Stimulated activated naive CD8-positive, alpha-beta T cell treated with anti-CD3 and anti-CD28 coated beads, Interleukin-15, amount 100 ng/mL, for 72 hours (primary cell): ENCODE measurements at regions not wholly inside any gene's neighbourhood (a gene's known extent, or its start where the extent isn't known, plus 50 kb on each side); places are given as distances from the start of the nearest gene placed in this dataset.
A peak's percentile ranks its signal among the peaks of the same experiment; 100 is the strongest.

ENCODE experiments used
- ATAC-seq: fragments of 150-1000 bp; cut with Tn5 transposase; 2 replicates; pipeline ENCODE4 v1.10.0; 2021; ENCODE audit warnings: mild to moderate bottlenecking, moderate library complexity
- DNase-seq, 2 donors: peaks; one replicate each; pipeline ENCODE4 v3.0.0; 2021 to 2022
- H3K27ac Mint-ChIP-seq, 2 donors: one replicate each; pipeline ENCODE4 v1.8.0; 2022; ENCODE audit warnings: mild to moderate bottlenecking in 2 of 2, mixed read lengths in 2 of 2, moderate library complexity in 2 of 2
- H3K27me3 Mint-ChIP-seq: one replicate; pipeline ENCODE4 v1.8.0; 2022; ENCODE audit warnings: mixed read lengths
- H3K4me1 Mint-ChIP-seq: one replicate; pipeline ENCODE4 v1.8.0; 2022; ENCODE audit warnings: mild to moderate bottlenecking, mixed read lengths
- H3K4me3 Mint-ChIP-seq, 2 donors: one replicate each; pipeline ENCODE4 v1.8.0; 2022; ENCODE audit warnings: mild to moderate bottlenecking in 2 of 2, mixed read lengths in 2 of 2, moderate library complexity in 1 of 2
- H3K9me3 Mint-ChIP-seq, 2 donors: one replicate each; pipeline ENCODE4 v1.8.0; 2022; ENCODE audit warnings: mixed read lengths in 2 of 2

DNA sequence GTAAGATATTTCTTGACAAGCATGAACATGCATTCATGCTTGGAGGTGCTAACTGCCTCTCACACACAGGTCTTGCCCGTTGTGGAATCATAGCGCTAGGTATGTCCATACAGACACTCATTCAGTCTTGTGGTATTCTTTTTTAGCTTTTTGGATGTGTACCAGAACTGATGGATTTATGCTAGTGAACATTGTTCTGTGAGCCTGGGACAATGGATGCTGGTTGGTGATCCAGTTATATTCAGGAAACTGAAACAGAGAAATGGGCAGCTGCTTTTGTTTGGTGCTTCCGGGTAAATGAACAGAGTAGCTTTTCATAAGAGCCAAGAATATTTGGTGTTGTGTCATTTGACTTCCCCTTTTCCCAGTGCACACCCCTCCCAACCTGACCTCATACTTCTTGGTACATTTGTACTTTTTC lies 78.9 kb upstream of the SLC4A4 start:
- Mint-ChIP-seq H3K27ac (no peak overlapping the region), H3K4me1 (peaks cover 8% of the 10 kb centered on the region), H3K27me3 (no peaks in the 10 kb centered on the region), H3K4me3 (no peak overlapping the region), H3K9me3 (no peaks in the 10 kb centered on the region)
- no peak for DNase-seq
- no peak for ATAC-seq

DNA sequence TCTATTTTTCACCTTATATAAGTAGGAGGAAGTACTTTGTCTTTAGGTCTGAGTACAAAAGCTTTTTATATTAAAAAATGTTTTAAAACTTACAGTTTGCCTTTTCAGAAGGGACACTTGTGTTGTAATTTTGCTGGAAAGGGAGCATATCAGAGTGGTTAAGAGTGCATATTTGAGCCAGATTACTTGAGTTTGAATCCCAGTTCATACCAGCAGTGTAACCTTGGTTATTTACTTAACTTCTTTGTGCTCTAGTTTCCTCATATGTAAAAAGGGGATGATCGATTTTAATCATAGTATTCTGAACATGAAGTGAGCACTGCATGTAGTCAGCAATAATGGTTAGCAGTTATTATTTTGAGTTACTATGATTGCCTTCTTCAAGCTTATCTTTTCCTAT lies 78.3 kb upstream of the SLC4A4 start:
- H3K27me3 Mint-ChIP-seq, result no peaks in the 10 kb centered on the region
- no peak overlapping the region for H3K4me3 Mint-ChIP-seq
- no peak overlapping the region for H3K27ac Mint-ChIP-seq
- DNase-seq (no peak), ATAC-seq (no peak)
- H3K9me3 Mint-ChIP-seq, result no peaks in the 10 kb centered on the region
- H3K4me1 Mint-ChIP-seq, result peaks cover 8% of the 10 kb centered on the region

DNA sequence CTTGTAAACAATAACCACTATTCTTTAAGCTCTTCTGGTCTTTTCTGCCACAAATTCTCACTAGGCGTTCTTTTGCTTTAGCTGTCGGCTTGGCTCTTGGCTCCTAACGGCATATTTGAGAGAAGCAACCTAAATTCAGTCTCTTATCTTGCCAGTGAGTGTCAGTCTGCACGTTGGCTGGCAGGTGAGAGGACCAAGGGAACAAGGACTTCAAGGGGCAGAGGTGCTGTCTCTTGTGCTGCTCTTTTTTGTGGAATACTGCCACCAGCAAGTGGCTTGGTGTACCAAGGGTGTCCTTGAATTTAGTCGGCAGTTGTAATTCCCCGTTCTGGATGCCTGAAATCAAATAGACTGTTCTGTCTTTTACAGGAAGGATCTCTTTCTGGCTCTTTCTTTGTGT lies 77.8 kb upstream of the SLC4A4 start:
- ATAC-seq (no peak), DNase-seq (no peak)
- no peak overlapping the region for H3K27ac Mint-ChIP-seq
- H3K4me3 Mint-ChIP-seq, result no peak overlapping the region
- peaks cover 8% of the 10 kb centered on the region for H3K4me1 Mint-ChIP-seq
- no peaks in the 10 kb centered on the region for H3K9me3 Mint-ChIP-seq
- H3K27me3 Mint-ChIP-seq, result no peaks in the 10 kb centered on the region

DNA sequence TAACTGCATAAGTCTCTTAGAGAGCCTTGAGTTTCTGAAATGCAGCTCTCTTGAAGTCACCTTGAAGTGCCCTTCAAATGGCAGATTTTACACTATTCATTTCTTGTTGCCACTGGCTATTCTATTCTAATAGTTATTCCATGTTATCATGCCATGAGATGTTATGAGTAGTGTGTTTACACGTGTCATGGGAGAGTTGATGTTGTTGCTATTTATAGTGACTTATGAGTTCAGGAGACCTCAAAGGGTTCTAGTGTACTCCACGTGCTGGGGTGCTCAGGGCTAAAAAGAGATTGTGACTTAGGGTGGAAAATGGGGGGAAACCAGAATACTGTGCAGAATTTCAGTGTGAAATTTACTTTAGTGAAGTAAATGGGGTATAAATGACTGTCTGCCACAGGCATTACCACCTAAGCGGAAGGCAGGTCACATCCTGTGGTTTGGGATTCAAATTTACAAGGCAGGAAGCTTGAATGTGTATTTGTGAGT lies 77.1 kb upstream of the SLC4A4 start:
- ATAC-seq (peak; percentile 76), DNase-seq (no peak)
- Mint-ChIP-seq H3K4me3 (no peak overlapping the region), H3K27me3 (no peaks in the 10 kb centered on the region), H3K4me1 (peaks cover 8% of the 10 kb centered on the region), H3K9me3 (no peaks in the 10 kb centered on the region), H3K27ac (no peak overlapping the region)

DNA sequence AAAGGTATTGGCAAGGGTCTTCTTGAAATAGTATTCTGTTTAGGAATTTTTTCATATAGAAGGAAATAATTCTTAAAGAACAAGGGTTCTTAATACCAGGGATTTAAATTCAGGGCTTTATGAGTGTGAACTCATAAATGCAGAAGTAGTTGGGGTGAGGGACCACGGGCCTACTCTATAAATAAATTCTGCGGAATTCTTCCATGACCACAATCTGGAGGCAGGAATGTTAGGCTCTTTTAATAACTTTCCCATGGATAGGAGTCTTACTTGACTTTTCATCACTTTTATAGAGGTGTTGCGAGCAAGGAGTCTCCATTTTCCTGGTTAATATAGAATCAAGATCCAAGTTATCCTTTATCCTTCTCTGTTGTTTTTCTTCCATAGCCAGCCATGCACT lies 76.7 kb upstream of the SLC4A4 start:
- Mint-ChIP-seq H3K9me3 (no peaks in the 10 kb centered on the region), H3K27ac (no peak overlapping the region)

DNA sequence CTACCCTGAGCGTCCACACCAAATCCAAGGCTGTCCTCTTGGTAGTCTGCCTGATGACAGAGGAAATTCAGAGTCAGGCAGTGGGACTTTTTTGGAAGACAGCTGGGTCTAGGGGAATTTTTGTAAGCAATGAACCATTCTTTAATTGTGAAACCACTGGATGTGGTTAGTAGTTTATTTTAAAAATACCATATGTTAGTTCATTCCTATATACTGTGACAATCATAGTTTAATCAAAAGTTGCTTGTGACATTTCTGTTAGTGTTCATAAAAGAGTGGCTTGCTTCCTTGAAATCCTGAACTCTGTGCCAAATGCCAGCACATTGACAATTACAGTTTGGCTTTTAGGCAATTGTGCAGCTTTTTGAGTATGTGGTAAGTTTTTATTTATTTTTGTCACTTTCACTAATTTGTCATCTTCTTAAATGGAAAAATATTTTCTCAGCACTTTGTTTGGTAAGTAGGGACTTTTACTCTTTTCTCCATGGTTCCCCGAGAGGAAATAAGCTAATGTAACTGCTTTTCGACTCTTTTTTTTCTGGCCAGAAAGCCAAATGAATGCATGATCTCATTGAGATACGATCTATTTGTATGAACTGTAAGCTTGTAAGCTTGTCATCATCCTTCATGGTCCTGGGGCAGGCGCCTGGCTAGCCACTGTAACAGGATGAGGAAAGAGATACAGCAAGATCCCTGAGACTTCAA lies 72.6 kb upstream of the SLC4A4 start:
- DNase-seq (no peak), ATAC-seq (no peak)
- Mint-ChIP-seq H3K4me3 (no peak overlapping the region), H3K9me3 (no peaks in the 10 kb centered on the region), H3K27me3 (no peaks in the 10 kb centered on the region), H3K27ac (no peak overlapping the region), H3K4me1 (peaks cover 8% of the 10 kb centered on the region)

More for the DNA sequence above, 76.7 kb upstream of the SLC4A4 start:
- ATAC-seq (no peak), DNase-seq (no peak)
- Mint-ChIP-seq H3K27me3 (no peaks in the 10 kb centered on the region), H3K4me1 (peaks cover 8% of the 10 kb centered on the region), H3K4me3 (no peak overlapping the region)

DNA sequence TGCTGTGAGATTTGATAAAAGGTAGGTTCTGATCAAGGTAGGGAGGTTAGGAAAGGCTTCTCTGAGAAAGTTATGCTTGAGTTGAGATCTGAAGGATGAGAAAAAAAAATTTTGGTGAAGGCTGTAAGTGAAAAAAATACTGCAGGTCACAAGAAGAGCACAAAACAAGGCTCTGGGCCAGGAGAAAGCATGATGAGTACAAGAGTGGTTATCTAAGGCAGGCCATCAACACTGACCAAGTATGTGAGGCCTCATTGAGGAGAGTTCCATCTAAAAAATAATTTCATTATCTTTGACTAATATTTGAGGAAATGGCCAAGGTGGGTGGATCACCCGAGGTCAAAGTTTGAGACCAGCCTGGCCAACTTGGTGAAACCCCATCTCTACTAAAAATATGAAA lies 71.6 kb upstream of the SLC4A4 start:
- ATAC-seq, result no peak
- no peaks in the 10 kb centered on the region for H3K27me3 Mint-ChIP-seq
- H3K4me3 Mint-ChIP-seq, result no peak overlapping the region
- H3K4me1 Mint-ChIP-seq, result no peaks in the 10 kb centered on the region
- no peak overlapping the region for H3K27ac Mint-ChIP-seq
- H3K9me3 Mint-ChIP-seq, result no peaks in the 10 kb centered on the region
- DNase-seq, result no peak

DNA sequence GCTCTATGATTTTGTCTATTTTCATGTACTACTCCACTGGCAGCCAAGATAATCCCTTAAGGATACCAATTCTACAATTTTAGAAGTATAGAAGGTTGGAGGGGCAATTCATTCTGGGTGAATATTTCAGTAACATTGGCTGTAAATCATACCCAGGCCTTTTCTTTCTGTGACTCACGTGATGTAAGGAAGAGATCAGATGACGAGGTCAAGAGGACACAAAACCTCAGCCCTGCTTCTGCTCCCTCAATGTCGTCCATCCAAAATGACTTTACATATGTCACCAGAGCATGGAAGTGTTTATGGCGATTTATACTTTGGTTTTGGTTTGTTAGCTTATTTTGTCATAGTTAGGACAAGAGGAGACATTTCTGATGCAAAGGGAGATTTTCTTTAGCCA lies 70.7 kb upstream of the SLC4A4 start:
- Mint-ChIP-seq H3K9me3 (no peaks in the 10 kb centered on the region), H3K27me3 (no peaks in the 10 kb centered on the region)
- ATAC-seq, result no peak

DNA sequence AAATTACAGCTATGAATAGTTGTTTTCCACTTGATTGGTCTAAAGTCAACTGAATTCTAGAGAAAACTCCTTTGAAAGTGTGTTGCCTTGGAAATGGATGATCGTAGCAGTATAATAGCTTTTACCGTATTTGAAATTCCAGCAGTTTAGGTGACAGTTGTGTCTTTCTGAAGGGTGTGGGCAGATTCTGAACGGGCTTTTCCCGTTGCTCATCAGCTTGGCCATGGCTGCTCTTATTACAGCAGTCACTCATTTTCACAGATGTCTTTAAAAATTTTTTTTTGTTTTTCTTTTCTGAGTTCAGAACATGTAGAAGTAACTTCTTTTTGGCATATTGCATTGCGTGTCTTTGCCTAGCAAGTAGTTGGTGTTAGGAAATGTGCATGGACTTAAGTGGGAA lies 69.6 kb upstream of the SLC4A4 start:
- no peak for ATAC-seq
- H3K27ac Mint-ChIP-seq, result no peak overlapping the region
- H3K27me3 Mint-ChIP-seq, result no peaks in the 10 kb centered on the region
- H3K4me1 Mint-ChIP-seq, result no peaks in the 10 kb centered on the region
- H3K4me3 Mint-ChIP-seq, result no peak overlapping the region
- H3K9me3 Mint-ChIP-seq, result no peaks in the 10 kb centered on the region
- DNase-seq, result no peak

More for the DNA sequence above, 70.7 kb upstream of the SLC4A4 start:
- Mint-ChIP-seq H3K4me3 (no peak overlapping the region), H3K27ac (no peak overlapping the region), H3K4me1 (no peaks in the 10 kb centered on the region)
- no peak for DNase-seq

DNA sequence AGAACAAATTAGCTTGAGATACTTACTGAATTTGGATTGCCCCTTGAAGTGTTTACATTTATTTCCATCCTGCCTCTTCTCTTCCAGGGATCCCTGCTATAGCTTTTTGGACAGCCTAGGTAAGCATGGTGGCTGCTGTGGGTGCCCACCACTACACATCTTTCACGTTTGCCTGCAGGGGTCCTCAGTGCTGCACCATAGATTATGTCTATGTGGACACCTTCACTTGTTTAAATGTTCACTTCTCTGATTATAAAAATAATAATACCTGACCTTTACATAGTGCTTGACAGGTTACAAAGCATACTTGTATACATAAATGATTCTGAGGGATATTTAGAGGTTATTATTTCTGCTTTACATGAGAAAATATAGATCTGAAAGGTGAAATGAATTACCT lies 67.9 kb upstream of the SLC4A4 start:
- ATAC-seq (peak; percentile 78), DNase-seq (peak; percentile 13 to 35)
- H3K27me3 Mint-ChIP-seq, result no peaks in the 10 kb centered on the region
- H3K4me1 Mint-ChIP-seq, result peaks cover 10% of the 10 kb centered on the region
- no peaks in the 10 kb centered on the region for H3K9me3 Mint-ChIP-seq
- H3K27ac Mint-ChIP-seq, result no peak overlapping the region
- H3K4me3 Mint-ChIP-seq, result no peak overlapping the region

DNA sequence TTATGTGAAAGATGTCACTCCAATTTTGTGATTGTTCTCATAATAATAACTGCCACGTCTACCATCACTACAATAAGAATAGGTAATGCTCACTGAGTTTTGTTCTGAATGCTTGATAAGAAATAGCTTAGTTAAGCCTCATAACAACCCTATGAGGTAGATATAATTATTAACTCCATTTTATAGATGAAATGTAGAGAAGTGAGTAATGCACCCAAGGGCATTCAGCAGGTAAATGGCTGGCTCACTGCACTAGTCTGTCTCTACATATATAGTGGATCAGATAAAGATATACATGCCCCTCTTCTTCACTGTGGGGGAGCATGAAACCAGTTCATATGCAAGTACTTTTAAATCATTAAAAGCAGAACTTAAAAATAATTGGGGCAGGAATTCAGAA lies 65.8 kb upstream of the SLC4A4 start:
- Mint-ChIP-seq H3K4me3 (no peak overlapping the region), H3K4me1 (peaks cover 10% of the 10 kb centered on the region)

DNA sequence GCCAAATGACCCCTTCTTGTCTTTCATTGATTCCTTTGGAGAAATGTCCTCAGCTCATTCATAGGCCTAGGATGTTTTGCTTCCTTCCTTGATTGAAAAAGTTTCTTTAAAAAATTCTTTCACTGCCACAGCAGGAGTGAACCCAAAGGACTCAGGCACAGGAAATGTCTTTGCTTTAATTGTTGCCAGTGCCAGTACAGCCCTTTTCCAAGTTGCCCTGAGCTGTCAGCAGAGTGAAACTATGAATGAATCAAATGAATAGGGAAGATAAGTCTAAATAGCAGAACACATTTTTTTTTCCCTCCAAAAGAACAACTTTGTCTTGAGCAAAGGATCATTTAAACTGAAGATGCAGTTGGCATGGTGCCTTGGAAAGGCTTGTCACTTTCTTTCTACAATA lies 63.8 kb upstream of the SLC4A4 start:
- peaks cover 10% of the 10 kb centered on the region for H3K4me1 Mint-ChIP-seq
- no peak for ATAC-seq
- H3K27me3 Mint-ChIP-seq, result no peaks in the 10 kb centered on the region
- H3K4me3 Mint-ChIP-seq, result no peak overlapping the region
- DNase-seq, result no peak
- H3K9me3 Mint-ChIP-seq, result no peaks in the 10 kb centered on the region
- peak overlapping the region in 1 of 2 donors; percentile 11 for H3K27ac Mint-ChIP-seq

More for the DNA sequence above, 65.8 kb upstream of the SLC4A4 start:
- Mint-ChIP-seq H3K27me3 (no peaks in the 10 kb centered on the region), H3K27ac (no peak overlapping the region), H3K9me3 (no peaks in the 10 kb centered on the region)
- no peak for ATAC-seq
- no peak for DNase-seq

DNA sequence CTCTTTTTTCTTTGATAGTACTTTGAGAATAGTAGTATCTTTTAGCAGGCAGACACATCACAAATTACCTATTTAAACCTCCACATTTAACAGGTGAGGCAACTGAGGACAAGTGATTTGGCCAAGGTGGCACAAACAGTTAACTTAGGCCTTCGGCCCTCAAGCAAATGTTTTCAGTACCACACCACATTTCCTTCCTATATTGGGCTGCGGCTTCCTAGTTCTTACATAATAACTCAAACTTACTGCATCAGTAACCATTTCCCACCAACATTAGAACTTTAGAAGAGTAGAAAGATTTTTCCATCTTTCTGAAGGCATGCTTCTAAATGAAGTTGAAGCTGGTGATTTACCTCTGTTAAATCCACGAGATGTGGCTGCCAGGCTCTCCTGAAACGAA lies 63.2 kb upstream of the SLC4A4 start:
- ATAC-seq, result peak; percentile 42
- H3K27ac Mint-ChIP-seq, result peak overlapping the region in 1 of 2 donors; percentile 54

DNA sequence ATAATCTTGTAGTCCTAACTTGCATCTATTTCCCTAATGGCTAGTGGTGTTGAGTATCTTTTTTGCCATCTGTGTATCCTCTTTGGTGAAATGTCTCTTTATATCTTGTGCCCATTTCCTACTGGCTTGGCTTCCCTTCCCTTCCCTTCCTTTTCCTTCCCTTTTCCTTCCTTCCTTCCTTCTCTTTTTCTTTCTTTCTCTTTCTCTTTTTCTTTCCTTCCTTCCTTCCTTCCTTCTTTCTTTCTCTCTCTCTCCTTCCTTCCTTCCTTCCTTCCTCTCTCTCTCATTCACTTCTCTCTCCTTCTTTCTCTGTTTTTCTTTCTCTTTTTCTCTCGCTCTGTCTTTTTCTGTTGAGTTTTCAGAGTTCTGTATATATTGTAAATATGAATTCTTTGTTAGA lies 61.5 kb upstream of the SLC4A4 start:
- Mint-ChIP-seq H3K4me1 (peaks cover 10% of the 10 kb centered on the region), H3K9me3 (no peaks in the 10 kb centered on the region), H3K27me3 (no peaks in the 10 kb centered on the region)

More for the DNA sequence above, 63.2 kb upstream of the SLC4A4 start:
- H3K4me3 Mint-ChIP-seq, result no peak overlapping the region
- DNase-seq, result no peak
- H3K4me1 Mint-ChIP-seq, result peaks cover 10% of the 10 kb centered on the region
- no peaks in the 10 kb centered on the region for H3K27me3 Mint-ChIP-seq
- H3K9me3 Mint-ChIP-seq, result no peaks in the 10 kb centered on the region

DNA sequence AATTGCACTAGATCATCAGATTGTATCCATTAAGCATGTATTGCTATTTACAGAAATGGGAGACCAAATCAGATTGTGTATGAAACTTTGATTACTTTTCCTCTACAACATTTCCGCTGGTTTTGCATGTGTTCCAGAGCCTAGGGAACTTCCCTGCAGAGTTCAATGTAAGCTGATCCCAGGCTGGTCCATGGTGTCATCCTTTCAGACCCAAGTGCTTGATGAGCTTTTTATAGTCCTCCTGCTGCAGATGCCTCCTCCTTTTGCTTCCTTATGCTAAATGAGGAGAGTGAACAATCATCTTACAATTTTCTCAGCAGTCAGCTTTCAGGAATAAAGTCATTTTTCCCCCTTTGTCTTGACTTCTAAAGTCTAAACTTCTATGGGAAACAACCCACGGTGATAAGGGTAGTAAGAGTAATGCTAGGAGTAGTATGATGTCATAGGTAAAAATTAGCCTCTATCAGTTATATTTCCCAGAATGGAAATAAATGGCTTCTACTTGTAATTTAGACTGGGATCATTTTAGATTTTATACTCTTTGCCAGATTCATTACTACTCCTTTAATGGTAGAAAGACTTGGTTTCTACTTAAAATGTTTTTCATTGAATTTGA lies 55.1 kb upstream of the SLC4A4 start:
- no peaks in the 10 kb centered on the region for H3K9me3 Mint-ChIP-seq
- H3K27me3 Mint-ChIP-seq, result no peaks in the 10 kb centered on the region
- no peak overlapping the region for H3K4me3 Mint-ChIP-seq
- no peak for DNase-seq
- no peak for ATAC-seq
- H3K4me1 Mint-ChIP-seq, result no peaks in the 10 kb centered on the region
- no peak overlapping the region for H3K27ac Mint-ChIP-seq

More for the DNA sequence above, 61.5 kb upstream of the SLC4A4 start:
- H3K4me3 Mint-ChIP-seq, result no peak overlapping the region
- DNase-seq (no peak), ATAC-seq (no peak)
- H3K27ac Mint-ChIP-seq, result peak overlapping the region in 1 of 2 donors; percentile 9

DNA sequence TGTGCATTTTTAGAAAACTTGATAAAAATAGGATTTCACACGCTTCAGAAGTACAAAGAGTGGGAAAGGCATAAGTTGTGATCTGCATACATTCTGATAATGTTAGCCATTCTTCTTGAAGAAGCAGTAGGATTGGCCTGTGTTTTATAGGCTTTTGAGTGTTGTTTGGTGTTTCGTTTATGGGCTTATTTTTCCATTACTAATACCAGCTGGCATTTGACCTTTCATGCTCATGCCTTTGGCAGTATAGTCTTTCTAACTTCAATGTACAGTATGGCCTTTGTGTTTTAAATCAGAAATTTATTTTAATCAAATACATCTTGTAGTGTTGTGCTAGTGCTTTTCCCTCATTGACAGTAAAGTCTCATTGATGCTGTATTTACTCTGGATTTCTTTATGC lies 51.5 kb upstream of the SLC4A4 start:
- Mint-ChIP-seq H3K9me3 (no peaks in the 10 kb centered on the region), H3K4me1 (no peaks in the 10 kb centered on the region), H3K27me3 (no peaks in the 10 kb centered on the region), H3K27ac (no peak overlapping the region), H3K4me3 (no peak overlapping the region)
- ATAC-seq (no peak), DNase-seq (no peak)
